GM18909 (cell line): ENCODE measurements at regions not wholly inside any gene's neighbourhood (a gene's known extent, or its start where the extent isn't known, plus 50 kb on each side); places are given as distances from the start of the nearest gene placed in this dataset.
A peak's percentile ranks its signal among the peaks of the same experiment; 100 is the strongest.

ENCODE experiments used
- ATAC-seq: cut with Tn5 transposase; IDR thresholded peaks from one replicate; pipeline ENCODE4 v1.9.1; 2021; ENCODE audit warnings: mild to moderate bottlenecking; ENCODE audit not compliant: unreplicated experiment, poor library complexity

DNA sequence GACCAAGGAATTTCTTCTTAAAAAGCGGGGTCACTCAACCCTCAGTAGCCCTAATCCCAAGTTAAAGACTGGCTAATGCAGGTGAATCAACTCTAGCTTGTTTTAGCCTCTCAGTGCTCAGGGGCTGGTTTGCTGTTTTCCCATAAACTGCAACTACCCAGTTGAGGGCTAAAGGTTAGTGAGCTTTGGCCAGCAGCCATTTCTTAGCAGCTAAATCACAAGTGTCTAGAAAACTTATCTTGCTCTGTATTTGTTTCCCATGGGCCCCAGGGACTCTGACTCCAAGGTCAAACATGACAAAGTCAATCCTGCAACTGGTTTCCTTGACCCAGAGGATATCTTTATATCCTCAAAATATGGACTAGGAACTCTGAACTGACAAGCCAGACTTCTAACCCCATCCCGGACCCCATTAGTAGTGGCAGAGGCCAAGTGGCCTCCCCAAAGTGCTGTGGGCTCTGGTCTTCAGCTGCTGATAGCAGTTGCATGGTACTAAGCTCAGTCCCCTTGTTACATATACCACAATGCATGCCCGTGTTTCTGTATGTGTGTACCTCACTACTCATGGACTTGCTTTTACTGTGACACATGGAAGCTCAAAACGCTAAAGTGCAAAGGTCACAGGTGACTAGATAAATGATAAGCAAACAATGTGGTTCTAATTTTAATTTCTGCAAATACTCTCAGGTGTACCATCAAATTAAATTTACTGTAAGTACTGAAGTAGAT is 793.0 kb upstream of the IGFBP3 start:
- ATAC-seq, result no peak

DNA sequence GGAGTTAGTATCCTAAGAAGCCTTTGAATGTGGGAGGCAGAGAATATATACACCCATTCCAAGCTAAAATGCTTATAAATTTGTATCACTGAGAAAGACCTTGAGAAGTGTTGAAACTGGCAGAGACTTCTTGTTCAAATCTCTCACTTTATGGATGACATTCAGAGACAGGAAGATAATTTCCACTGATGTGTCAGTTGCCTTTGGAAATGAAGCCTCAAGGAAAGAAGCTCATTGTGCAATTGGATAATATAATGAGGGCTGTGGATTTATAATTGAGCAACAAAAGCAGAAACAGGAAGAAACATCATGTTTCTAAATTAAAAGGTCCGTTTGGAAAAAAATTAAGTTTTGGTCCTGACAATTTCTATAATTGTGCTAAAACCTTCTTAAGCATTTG is 789.9 kb upstream of the IGFBP3 start:
- ATAC-seq, result no peak

DNA sequence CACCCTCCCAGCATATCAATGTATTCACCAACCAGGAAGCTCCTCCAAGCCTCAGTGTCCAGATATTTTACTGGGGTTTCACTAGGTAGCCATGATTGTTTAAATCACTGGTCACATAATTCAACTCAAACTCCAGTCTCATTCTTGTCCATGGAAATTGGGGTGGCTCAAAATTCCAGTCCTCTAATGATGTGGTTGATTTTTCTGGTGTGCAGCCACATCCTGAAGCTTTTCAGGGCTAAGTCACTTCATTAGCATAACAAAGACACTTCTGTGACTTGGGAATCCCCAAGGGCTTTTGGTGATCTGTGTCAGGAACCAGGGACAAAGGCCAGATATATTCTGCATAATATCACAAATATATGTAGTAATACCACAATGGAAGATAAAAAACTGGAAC is 786.9 kb upstream of the IGFBP3 start:
- no peak for ATAC-seq

DNA sequence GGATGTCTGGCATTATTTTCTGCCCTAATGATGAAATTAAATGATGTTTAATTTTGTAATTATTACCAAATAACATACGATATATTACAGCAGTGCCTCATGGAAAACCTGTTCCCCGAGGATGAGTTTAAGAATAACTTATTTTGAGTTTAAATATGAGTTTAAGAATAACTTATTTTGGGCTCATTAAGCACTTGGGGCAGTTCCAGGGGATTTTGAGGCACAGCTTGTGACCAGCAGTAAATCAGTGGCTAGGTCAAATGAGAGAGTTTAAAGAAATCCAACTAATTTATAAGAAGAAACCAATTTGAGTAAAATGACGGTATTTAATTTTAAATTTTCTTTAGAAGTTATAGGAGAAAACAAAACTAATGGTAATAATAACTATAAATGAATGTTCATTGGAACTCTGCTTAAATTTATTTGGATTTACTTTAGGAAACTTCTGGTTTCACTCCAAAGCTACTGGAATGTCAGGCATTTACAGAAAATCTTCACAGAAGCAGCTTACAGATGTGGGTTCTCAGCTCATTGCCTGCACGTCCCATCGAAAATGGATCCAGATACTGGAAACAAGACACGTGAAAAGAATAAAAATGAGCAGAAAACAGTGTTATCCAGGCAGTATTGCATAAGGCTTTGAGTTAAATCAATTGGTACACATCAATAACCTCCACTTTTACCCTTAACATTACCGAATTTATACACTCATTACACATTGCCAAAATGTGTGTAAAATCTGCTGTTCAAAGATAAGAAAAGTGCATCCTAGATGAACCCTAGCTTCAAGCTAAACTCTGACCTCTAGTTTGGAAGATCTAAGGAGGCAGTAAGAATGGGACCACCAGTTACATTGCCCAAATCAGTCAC is 784.5 kb upstream of the IGFBP3 start:
- no peak for ATAC-seq

DNA sequence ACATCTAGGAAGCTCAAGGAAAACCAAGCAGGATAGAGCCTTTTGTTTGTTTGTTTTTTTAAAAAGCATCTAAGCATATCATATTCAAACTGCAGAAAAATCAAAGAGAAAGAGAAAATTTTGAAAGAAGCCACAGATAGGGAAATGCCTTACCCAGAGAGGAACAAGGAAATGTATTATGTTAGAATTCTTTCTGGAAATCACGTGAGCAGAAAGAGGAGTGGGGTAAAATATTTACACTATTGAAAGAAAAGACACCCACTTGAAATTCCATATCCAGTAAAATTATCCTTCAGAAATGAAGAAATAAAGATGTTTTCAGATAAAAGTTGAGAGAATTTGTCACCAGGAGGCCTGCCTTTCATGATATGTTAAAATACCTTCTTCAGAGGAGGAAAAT is 775.7 kb upstream of the IGFBP3 start:
- no peak for ATAC-seq

DNA sequence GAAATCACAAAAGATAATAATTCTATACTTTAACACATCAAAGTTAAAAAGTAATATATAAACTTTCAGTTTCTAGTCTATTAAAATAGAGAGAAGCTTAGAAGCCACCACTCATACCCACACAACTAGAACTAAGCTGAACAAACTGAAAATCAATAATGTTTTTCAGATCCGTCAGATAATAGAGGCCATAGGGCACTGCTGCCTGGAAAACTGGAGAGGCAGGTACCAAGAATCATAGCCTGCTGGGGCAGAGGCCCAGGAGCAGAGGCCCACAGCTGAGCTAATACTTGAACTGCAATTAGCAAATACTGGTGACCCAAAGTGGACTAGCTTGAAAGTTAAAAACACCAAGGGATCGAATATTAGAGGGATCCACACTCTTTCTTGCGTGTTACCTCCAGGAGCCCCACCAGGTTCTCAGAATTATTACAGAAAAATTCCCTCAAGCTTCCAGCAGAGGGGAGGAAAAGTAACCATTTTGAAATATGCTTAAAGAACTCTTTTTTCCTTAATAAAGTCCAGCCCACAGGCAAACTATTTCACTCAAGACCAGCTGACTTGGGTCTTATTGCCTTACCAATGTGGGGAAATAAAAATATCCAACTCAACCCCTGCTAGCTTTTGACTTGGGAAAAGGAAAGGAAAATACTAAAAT is 774.1 kb upstream of the IGFBP3 start:
- peak; percentile 65 for ATAC-seq

DNA sequence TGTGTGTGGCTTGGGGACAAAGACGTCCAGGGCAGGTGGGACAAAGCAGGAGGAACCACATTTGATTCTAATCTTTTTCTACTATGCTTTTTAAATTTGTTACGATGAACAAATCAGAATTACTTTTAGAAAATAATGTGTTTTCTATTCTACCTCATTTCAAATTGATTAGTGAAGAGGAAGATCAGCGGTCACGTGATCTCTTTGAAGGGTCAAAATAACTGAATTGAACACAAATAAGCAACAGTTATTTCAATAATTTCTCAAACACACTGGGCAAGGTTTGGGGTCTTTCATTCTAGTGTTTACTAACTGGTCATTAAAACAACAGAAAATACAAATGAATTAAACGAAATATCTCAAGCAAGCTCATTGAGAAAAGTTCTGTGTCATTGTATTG is 773.0 kb upstream of the IGFBP3 start:
- no peak for ATAC-seq

DNA sequence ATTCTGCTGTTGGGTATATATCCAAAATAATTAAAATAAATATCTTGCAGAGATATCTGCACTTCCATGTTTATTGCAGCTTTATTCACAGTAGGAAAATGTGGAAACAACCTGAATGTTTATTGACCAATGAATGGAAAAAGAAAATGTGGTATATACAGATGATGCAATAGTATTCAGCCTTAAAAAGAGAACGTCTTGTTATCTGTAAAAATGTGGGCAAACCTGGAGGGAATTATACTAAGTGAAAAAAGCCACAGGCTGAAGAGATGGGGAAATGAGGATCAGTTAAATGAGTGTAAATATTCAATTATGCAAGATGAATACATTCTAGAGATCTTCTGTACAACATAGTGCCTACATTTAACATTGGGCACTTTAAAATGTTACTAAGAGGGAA is 766.1 kb upstream of the IGFBP3 start:
- ATAC-seq, result no peak

DNA sequence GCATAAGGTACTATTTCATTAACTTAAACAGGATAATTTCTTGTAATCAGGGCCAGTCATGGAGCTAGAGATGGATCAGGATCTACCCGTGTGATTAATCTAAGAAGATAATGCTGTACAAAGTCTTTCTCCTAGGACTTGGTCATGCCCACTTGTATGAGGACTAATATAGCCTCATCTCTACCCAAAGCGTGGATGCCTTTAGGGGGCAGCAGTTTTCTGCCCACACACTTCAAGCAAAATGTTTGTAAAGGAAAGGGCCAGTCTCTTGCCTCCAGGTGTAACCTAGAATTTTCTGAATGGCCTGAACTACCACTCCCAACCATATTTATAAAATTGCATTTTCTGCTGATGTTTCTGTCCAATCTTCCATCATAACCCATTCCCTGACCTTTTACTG is 764.0 kb upstream of the IGFBP3 start:
- no peak for ATAC-seq

DNA sequence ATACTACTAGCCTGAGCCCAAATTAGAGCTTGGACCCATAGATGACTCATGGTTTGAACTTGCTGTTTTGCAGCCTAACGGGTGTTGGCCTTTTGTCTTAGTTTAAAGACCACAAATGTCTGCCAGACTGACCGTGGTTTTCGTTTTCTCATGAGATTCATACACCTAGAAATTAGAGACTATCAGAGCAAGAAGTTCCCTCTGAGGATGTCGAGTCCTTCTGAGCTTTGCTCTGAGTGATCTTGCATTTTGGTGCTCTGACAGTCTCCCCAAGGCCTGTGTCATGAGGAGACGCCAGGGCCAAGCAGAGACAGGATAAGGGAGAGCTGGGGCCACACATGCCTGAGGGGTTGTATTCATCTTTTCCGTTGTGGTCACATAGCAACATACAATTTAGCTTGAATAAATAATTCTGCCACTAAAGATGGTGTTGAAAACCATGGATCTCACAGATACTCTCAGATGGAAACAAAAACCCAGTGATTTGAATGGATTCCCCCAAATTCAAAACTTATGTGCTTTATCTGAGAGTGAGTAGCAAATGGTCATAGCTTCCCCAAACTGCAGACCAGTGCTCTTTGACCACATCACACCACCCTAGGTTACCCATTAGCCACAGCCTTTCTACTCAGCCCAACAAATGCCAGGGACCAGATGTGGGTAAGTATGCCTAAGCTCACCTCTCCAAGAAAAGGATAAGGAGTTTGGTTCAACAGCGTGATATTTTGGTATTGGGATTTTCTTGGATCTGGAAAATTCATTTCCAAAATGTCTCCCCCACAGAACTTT is 762.0 kb upstream of the IGFBP3 start:
- ATAC-seq, result peak; percentile 73

DNA sequence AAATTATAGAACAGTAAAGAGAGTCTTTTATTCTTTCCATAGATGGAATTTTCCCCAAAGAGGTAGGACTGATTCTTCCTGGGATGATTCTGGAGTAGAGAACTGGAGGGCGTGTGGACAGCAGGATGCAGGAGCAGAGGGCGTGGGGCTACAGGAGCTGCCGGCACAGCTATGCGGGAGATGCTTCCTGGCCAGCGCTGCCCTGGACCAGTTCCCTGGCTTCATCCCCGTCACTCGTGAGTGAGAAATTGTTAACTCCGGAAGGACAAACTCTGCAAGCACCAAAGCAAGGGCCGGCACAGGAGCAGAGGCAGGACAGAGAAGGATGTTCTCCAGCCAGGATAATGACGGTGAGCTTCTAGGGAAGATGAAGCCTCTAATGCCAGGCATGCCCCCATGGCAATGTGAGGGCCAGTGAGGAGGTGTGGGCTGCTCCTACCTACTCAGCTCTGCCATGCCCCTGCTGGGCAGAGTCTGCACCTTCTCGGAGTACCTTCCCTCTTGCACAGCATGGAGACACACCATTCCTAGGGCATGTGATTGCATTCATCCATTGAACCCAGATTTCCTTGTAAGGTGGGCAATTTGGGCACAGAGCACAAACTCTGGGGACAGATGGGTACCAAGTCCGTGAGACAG is 760.9 kb upstream of the IGFBP3 start:
- ATAC-seq, result no peak

DNA sequence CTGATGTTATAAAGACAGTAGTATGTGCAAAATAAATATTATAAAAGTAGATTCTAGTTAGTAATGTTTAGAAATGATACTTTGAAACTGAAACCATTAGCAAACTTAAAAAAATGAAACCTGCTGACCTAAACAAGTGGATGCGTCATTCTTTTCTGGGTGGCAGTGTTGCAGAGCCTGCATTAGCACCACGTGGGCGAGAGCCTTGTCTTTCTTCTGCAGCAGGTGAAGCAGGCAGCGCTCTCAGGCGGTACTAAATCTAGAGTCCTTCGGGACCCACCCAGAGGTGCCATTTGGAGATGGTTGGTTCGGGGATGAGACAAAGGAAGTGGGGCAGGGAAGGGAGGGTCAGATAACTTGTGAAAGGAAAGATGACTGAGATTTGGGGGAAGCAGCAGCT is 759.1 kb upstream of the IGFBP3 start:
- no peak for ATAC-seq

DNA sequence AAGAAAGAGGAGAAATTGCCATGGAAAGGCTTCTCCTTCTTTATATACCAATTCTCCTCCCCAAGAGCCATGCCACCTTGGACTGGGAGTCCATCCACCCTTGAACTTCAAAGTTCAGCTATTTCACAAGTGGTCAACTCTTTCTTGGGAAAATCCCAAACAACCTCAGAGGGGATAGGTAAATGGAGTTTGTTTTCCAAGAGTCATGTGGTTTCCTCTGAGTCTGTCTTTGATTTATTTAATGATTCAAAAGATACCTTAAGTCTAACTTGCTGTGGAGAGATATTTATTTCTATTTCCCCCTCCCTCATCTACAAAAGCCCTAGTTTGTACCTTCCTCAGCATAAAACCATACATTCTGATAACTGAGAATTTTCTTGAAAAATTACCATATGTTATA is 758.6 kb upstream of the IGFBP3 start:
- ATAC-seq, result no peak

DNA sequence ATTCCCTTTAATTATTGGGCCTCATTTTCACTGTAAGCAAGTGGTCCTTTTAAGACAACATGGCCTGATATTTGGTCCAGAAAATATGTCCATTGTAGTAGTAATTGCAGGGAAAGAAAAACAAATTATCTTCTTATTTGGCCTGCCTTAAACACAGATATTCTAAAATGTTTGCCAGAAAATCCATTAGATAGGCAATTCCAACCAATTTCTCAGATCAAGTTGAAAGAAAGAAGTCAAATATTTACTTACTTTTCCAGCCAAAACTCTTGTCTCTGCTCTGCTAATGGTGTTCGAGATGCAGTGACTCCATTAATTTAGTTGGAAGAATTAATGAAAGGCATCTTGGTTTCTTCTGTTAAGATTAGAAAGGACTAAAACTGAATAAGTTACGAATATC is 757.3 kb upstream of the IGFBP3 start:
- ATAC-seq, result no peak

DNA sequence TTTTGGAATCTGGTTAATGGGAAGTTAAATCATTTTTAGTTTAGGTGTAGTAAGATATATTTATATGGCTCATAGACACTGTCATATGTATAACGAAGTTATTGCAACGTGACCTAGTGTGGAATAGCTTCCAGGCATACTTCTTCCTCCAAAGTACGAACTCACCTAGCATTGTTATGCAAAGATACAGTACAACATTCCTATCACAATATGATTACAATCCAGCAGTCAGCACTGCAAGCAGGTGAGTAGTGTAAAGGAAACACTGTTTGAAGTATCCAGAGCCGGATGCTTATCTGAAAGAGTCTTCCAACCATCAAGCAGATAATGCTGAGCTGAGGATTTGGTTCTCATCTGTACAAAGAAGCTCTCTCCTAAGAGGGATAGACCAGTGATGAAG is 754.4 kb upstream of the IGFBP3 start:
- no peak for ATAC-seq

DNA sequence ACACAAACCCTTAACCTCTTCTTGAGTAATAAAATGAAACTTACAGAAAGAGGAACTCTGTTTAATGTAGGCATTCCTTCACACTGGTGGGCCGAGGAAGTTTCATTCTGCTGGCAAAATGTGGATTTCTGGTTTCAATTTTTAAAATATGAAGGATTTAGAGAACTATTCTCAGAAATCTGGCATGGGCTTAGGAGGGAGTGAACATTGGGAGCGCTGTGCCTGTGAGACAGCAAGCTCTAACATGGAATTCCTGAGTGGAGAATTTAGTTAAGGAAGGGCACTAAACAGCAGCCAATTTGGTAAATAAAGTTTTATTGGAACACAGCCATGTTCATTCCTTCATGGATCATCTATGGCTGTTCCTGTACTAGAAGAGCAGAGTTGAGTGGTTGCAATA is 751.8 kb upstream of the IGFBP3 start:
- ATAC-seq, result no peak

DNA sequence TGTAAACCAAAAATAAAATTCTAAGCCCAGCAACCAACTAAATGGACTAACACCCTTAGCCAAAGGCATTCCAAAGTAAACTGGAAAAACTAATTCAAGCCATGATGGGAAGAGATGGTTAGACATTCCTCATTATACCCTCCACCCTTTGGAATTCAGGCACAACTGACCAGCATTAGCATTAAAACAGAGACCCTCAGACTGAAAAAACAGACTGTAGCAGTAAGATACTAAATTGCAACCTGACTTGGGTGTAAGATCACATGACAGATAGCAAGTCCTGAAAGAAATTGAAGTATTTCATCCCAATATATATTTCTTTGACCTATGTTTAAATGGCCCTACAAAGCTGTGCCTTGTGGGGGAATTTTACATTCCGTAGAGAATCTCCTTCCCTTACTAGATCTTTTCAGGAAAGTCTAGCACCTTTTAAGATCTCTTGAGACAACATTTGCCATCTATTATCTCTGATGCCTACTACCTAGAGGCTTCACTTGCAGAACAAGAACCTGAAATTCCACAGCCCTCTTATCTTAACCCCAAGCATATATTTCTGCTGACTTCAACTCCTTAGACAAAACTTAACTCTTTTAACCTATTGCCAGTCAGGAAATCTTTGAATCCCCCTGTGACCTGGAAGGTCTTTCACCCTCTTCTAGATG is 750.2 kb upstream of the IGFBP3 start:
- no peak for ATAC-seq

DNA sequence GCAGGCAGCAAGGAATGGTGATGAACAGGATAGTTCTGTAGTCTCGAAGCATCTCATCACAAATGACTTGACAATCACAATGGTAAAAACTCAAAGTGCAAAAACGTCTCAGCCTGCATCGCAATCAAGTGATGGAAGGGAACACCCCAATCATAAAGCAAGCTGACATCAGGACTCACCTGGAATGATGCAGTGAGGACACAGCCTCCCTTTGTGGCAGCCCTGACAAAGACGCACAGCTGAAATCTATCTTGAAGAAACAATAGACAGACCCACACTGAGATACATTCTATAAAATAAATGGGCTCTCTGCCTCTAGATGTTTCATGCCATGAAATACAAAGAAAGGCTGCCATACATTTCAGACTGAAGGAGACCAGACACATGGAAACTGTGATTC is 748.0 kb upstream of the IGFBP3 start:
- ATAC-seq, result no peak

DNA sequence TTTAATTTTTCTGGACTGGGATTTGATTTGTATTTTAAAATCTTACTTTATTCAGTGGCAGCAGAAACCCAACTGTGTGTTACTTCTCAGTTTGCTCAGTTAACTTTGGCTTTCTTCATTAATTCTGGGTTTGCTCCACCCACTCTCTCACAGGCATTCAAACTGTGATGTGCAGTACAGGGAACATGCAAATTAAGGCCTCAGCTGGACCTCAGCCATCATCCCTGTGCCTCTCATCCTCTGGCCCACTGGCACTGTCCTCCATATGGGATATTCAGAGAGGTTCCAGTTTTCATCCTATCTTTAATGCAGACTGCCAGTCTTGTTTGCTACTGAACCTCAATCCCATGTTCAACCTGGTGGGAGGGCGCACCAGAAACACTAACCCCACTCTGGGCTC is 743.4 kb upstream of the IGFBP3 start:
- no peak for ATAC-seq

DNA sequence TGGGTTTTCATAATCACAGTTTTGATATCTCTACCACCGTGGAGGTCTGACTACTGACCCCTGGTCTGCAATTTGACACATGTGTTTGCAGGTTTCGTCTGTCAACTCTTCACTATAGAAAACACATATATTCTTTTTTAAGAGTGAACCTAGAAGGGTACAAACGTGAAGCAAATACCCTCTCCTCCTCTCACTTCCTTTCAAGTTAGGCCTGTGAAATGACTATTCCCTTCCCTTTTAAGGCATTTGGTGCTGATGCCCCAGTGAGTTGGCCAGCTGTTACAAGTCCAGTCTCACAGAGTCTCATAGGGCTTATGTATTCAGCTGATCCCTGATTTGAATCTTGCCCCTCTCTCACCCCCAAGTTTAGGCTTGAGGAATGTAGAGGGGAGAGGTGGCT is 742.0 kb upstream of the IGFBP3 start:
- ATAC-seq, result no peak
